Endothelial cell of umbilical vein (primary cell): ENCODE measurements at regions not wholly inside any gene's neighbourhood (a gene's known extent, or its start where the extent isn't known, plus 50 kb on each side); places are given as distances from the start of the nearest gene placed in this dataset.

ENCODE experiments used
- BruUV-seq: library from RNA; stranded (reverse); fragments of 400-500 nt; replicated peaks from 2 replicates; lab custom pipeline; 2021; lab: Mats Ljungman, UMichigan
- CTCF ChIA-PET: fragments of 300-600, 350-600 bp; sonication (Branson Sonifier 250); formaldehyde crosslinking; loops from one replicate; lab custom pipeline; 2021; ENCODE audit warnings: antibody characterized with exemption, inconsistent platforms; lab: Charles Lee
- POLR2A ChIA-PET: fragments of 300-600, 350-600 bp; sonication (Branson Sonifier 250); formaldehyde crosslinking; loops from one replicate; lab custom pipeline; 2021; ENCODE audit warnings: antibody characterized with exemption, inconsistent platforms; lab: Charles Lee
- DNase-seq: peaks from one replicate; pipeline ENCODE4 v3.0.0-alpha.2; 2011; ENCODE audit warnings: low read depth, low spot score
- FAIRE-seq: peaks from 2 replicates; lab custom pipeline; 2011; peaks lifted over from hg19 to GRCh38; lab: Jason Lieb, UNC
- H2AFZ ChIP-seq: 2 replicates; pipeline ENCODE4 v1.6.0; 2012; ENCODE audit warnings: low read depth, low read length, control low read depth, inconsistent platforms
- H3K27ac ChIP-seq: 2 replicates; pipeline ENCODE4 v1.5.1; 2011; ENCODE audit warnings: low read depth, mild to moderate bottlenecking, control low read depth, low read length, moderate library complexity; ENCODE audit not compliant: insufficient read depth
- H3K27me3 ChIP-seq, 2 experiments: 2 replicates each; pipeline versions ENCODE4 v1.6.0 to v1.6.1; 2011; ENCODE audit warnings: low read length in 2 of 2, mixed read lengths in 1 of 2; ENCODE audit not compliant: control insufficient read depth in 2 of 2, insufficient read depth in 2 of 2
- H3K36me3 ChIP-seq, 2 experiments: 2 replicates in 1 of 2; 3 replicates in 1 of 2; pipeline ENCODE4 v1.5.1; 2011; ENCODE audit warnings: low read length in 2 of 2, mild to moderate bottlenecking in 1 of 2, moderate library complexity in 1 of 2; ENCODE audit not compliant: control insufficient read depth in 2 of 2, insufficient read depth in 2 of 2; ENCODE audit errors: extremely low read depth in 1 of 2
- H3K4me1 ChIP-seq: 3 replicates; pipeline ENCODE4 v1.5.1; 2011; ENCODE audit warnings: mild to moderate bottlenecking, low read length; ENCODE audit not compliant: control insufficient read depth, insufficient read depth; ENCODE audit errors: extremely low read depth
- H3K4me2 ChIP-seq: 2 replicates; pipeline ENCODE4 v1.6.1; 2011; ENCODE audit warnings: low read length, control low read depth, mixed read lengths; ENCODE audit not compliant: insufficient read depth
- H3K4me3 ChIP-seq, 3 experiments: fragments of 200-600 bp in 1 of 3; sonication (generic), shearing (Covaris generic) in 1 of 3; replicated peaks in 1 of 3; 2 replicates each; pipeline ENCODE4 v1.5.1; 2011 to 2016; ENCODE audit warnings: control low read depth in 3 of 3, low read length in 3 of 3, mild to moderate bottlenecking in 2 of 3, inconsistent platforms in 1 of 3, low read depth in 1 of 3, moderate library complexity in 1 of 3; ENCODE audit not compliant: insufficient read depth in 1 of 3
- H3K79me2 ChIP-seq: 2 replicates; pipeline ENCODE4 v1.6.0; 2012; ENCODE audit warnings: low read length, inconsistent platforms; ENCODE audit not compliant: control insufficient read depth, insufficient read depth
- H3K9ac ChIP-seq: replicated peaks from 2 replicates; pipeline ENCODE3; 2011; ENCODE audit warnings: low read length, control low read depth; ENCODE audit not compliant: insufficient read depth; ENCODE audit errors: extremely low read depth
- H3K9me1 ChIP-seq: replicated peaks from 3 replicates; pipeline ENCODE4 v1.6.0; 2011; ENCODE audit warnings: mild to moderate bottlenecking, low read length; ENCODE audit not compliant: control insufficient read depth, insufficient read depth; ENCODE audit errors: extremely low read depth
- H3K9me3 ChIP-seq: replicated peaks from 2 replicates; pipeline ENCODE4 v1.5.1; 2012; ENCODE audit warnings: low read length, inconsistent platforms; ENCODE audit not compliant: control insufficient read depth, insufficient read depth
- H4K20me1 ChIP-seq: replicated peaks from 2 replicates; pipeline ENCODE3; 2011; ENCODE audit warnings: mild to moderate bottlenecking, low read length; ENCODE audit not compliant: control insufficient read depth, insufficient read depth; ENCODE audit errors: extremely low read depth
- CTCF ChIP-seq, 2 donors: IDR thresholded peaks; 1 replicate in 1 of 2; 2 replicates in 1 of 2; pipeline ENCODE4 v1.5.1; 2011; ENCODE audit warnings: low read length in 2 of 2, mild to moderate bottlenecking in 2 of 2, moderate library complexity in 2 of 2, control low read depth in 1 of 2, inconsistent platforms in 1 of 2, low read depth in 1 of 2; ENCODE audit not compliant: insufficient read depth in 1 of 2; ENCODE audit errors: extremely low read depth in 1 of 2
- EZH2 ChIP-seq: IDR thresholded peaks from 2 replicates; pipeline ENCODE4 v1.6.1; 2012; ENCODE audit warnings: borderline replicate concordance, low read depth, mild to moderate bottlenecking, moderate library complexity, low read length, inconsistent platforms; ENCODE audit not compliant: severe bottlenecking
- FOS ChIP-seq: IDR thresholded peaks from 2 replicates; pipeline ENCODE4 v1.6.1; 2011; ENCODE audit warnings: mild to moderate bottlenecking, low read length, moderate library complexity, borderline replicate concordance; ENCODE audit not compliant: insufficient read depth
- GATA2 ChIP-seq: IDR thresholded peaks from 2 replicates; pipeline ENCODE4 v1.7.0; 2011; ENCODE audit warnings: low read depth, mild to moderate bottlenecking, moderate library complexity, mixed read lengths, low read length; ENCODE audit not compliant: insufficient read length, insufficient read depth
- JUN ChIP-seq: IDR thresholded peaks from 2 replicates; pipeline ENCODE4 v1.6.1; 2011; ENCODE audit warnings: borderline replicate concordance, low read depth; ENCODE audit not compliant: insufficient read length, insufficient read depth
- MYC ChIP-seq: IDR thresholded peaks from one replicate; pipeline ENCODE4 v1.6.1; 2011; ENCODE audit warnings: mild to moderate bottlenecking, low read depth, low read length
- POLR2A ChIP-seq: IDR thresholded peaks from 2 replicates; pipeline ENCODE4 v1.6.1; 2012; ENCODE audit warnings: low read depth, mild to moderate bottlenecking, control low read depth, low read length
- POLR2AphosphoS5 ChIP-seq: IDR thresholded peaks from 2 replicates; pipeline ENCODE4 v1.6.1; 2012; ENCODE audit warnings: low read depth, mild to moderate bottlenecking, control low read depth, low read length, moderate library complexity; ENCODE audit not compliant: insufficient read depth
- dilution Hi-C: fragments of 300-500 bp; cut with MboI; formaldehyde crosslinking; loops from one replicate; pipeline ENCODE4 v1.15.0; 2019; ENCODE audit warnings: low sequenced_read_pairs; ENCODE audit not compliant: extremely low pct_ligation_motif_present
- intact Hi-C: fragments of 100-400 bp; cut with micrococcal nuclease; formaldehyde crosslinking; loops from one replicate; pipeline ENCODE4 v1.10.0; 2022
- TF ChIP-seq, protein P1 (sequence below): IDR thresholded peaks from 2 replicates; pipeline ENCODE4 v1.6.1; 2011; ENCODE audit not compliant: insufficient read depth, insufficient read length

DNA sequence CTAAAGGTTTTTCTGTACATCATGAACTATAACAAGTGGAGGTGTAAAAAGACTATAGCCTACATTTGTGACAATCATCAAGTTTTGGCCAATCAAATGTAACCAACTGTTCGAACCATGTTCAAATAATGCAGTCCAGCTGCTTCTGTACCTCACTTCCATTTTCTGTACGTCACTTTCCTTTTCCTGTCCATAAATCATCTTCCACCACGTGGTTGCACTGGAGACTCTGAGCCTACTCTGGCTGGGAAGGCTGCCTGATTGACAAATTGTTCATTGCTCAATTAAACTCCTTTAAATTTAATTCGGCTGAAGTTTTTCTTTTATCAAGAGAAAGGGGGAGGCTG, 270.4 kb upstream of the JARID2 start:
- Histone ChIP-seq H3K9me3 (no peaks in the 10 kb centered on the region), H3K4me1 (no peaks in the 10 kb centered on the region), H3K36me3 (no peaks in the 10 kb centered on the region), H4K20me1 (no peaks in the 10 kb centered on the region), H3K27ac (no peak overlapping the region), H3K9me1 (no peaks in the 10 kb centered on the region), H2AFZ (no peak overlapping the region), H3K4me2 (no peak overlapping the region), H3K27me3 (no peaks in the 10 kb centered on the region), H3K79me2 (no peaks in the 10 kb centered on the region), H3K4me3 (no peak overlapping the region), H3K9ac (no peak overlapping the region)
- no TSS peak for BruUV-seq
- no peak for FAIRE-seq
- dilution Hi-C loops (no loop called here), intact Hi-C loops (no loop called here)
- TF ChIP-seq CTCF (IDR thresholded peaks at IDR 0.05; ENCODE audit: extremely low read depth in 1 of 2, insufficient read depth in 1 of 2, low read depth in 1 of 2, low read length in 2 of 2) (no peak), JUN (no peak), FOS (no peak), GATA2 (no peak), EZH2 (no peak), POLR2AphosphoS5 (no peak), MYC (no peak), POLR2A (no peak)
- TF ChIP-seq, protein P1, sequence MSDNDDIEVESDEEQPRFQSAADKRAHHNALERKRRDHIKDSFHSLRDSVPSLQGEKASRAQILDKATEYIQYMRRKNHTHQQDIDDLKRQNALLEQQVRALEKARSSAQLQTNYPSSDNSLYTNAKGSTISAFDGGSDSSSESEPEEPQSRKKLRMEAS = no peak
- no peak for DNase-seq
- CTCF ChIA-PET = no interaction called here
- POLR2A ChIA-PET = no interaction called here
